ENCODE measurements at regions not wholly inside any gene's neighbourhood (a gene's known extent, or its start where the extent isn't known, plus 50 kb on each side); places are given as distances from the start of the nearest gene placed in this dataset.

DNA sequence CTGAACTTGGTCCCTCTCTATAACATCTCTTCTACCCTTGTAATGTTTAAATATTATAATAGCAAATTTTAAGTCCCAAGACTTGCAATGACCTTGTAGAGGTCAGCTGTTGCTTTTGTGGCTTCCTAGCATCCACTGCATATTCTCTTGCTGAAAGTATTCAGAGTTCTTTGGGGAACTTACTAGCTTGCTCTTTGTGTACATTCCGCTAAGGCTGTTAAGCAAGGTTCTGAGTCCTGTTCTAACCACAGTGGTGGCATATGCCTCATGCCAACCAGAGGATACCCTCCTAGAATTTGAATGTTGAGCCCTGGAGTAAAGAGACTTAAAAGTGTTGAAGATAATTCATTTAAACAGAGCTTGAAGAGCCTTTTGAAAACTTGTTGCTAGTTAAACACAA, 570.9 kb downstream of the TLE1 start:
- TF ChIP-seq, protein P1, sequence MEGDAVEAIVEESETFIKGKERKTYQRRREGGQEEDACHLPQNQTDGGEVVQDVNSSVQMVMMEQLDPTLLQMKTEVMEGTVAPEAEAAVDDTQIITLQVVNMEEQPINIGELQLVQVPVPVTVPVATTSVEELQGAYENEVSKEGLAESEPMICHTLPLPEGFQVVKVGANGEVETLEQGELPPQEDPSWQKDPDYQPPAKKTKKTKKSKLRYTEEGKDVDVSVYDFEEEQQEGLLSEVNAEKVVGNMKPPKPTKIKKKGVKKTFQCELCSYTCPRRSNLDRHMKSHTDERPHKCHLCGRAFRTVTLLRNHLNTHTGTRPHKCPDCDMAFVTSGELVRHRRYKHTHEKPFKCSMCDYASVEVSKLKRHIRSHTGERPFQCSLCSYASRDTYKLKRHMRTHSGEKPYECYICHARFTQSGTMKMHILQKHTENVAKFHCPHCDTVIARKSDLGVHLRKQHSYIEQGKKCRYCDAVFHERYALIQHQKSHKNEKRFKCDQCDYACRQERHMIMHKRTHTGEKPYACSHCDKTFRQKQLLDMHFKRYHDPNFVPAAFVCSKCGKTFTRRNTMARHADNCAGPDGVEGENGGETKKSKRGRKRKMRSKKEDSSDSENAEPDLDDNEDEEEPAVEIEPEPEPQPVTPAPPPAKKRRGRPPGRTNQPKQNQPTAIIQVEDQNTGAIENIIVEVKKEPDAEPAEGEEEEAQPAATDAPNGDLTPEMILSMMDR (IDR thresholded peaks at IDR 0.05): no peak
- TF ChIP-seq POLR2A (IDR thresholded peaks at IDR 0.05): no peak
- no peak for TF ChIP-seq EP300 (IDR thresholded peaks at IDR 0.05; ENCODE audit: low read depth)
- TF ChIP-seq POLR2AphosphoS5 (IDR thresholded peaks at IDR 0.05): no peak

Measured in transverse colon (tissue), 4 donors.